ENCODE measurements at regions not wholly inside any gene's neighbourhood (a gene's known extent, or its start where the extent isn't known, plus 50 kb on each side); places are given as distances from the start of the nearest gene placed in this dataset.

- H3K27me3 ChIP-seq (replicated peaks; ENCODE audit: insufficient read depth), result no peaks in the 10 kb centered on the region
- H3K9me3 ChIP-seq, result no peaks in the 10 kb centered on the region
- DNase-seq (ENCODE audit: low spot score) (no peak), ATAC-seq (ENCODE audit: insufficient number of reproducible peaks, low FRiP score, low read depth) (no peak)
- no peaks in the 10 kb centered on the region for H3K4me1 ChIP-seq (ENCODE audit: control insufficient read depth in 1 of 2, low read depth in 2 of 2)
- H3K36me3 ChIP-seq, result no peaks in the 10 kb centered on the region
- no peak overlapping the region for H3K4me3 ChIP-seq
- H3K27ac ChIP-seq, result no peak overlapping the region
- no peak for TF ChIP-seq CTCF (IDR thresholded peaks at IDR 0.05)
These were observed 212.2 kb downstream of the PPP1R2C start for GRCh38 chrX:42565739-42566138.

GRCh38 chrX:42546800-42547199 lies 231.2 kb downstream of the PPP1R2C start:
- Histone ChIP-seq H3K27me3 (replicated peaks; ENCODE audit: insufficient read depth) (no peaks in the 10 kb centered on the region), H3K9me3 (no peaks in the 10 kb centered on the region), H3K27ac (no peak overlapping the region), H3K36me3 (no peaks in the 10 kb centered on the region), H3K4me1 (ENCODE audit: control insufficient read depth in 1 of 2, low read depth in 2 of 2) (no peaks in the 10 kb centered on the region), H3K4me3 (no peak overlapping the region)
- TF ChIP-seq CTCF (IDR thresholded peaks at IDR 0.05), result no peak
- ATAC-seq (ENCODE audit: insufficient number of reproducible peaks, low FRiP score, low read depth) (no peak), DNase-seq (ENCODE audit: low spot score) (no peak)

- H3K9me3 ChIP-seq, result no peaks in the 10 kb centered on the region
- H3K4me3 ChIP-seq, result no peak overlapping the region
- H3K27ac ChIP-seq, result no peak overlapping the region
- no peaks in the 10 kb centered on the region for H3K4me1 ChIP-seq (ENCODE audit: control insufficient read depth in 1 of 2, low read depth in 2 of 2)
- H3K36me3 ChIP-seq, result no peaks in the 10 kb centered on the region
- ATAC-seq (ENCODE audit: insufficient number of reproducible peaks, low FRiP score, low read depth) (no peak), DNase-seq (ENCODE audit: low spot score) (no peak)
- no peaks in the 10 kb centered on the region for H3K27me3 ChIP-seq (replicated peaks; ENCODE audit: insufficient read depth)
- TF ChIP-seq CTCF (IDR thresholded peaks at IDR 0.05), result no peak
These were observed 233.1 kb downstream of the PPP1R2C start for GRCh38 chrX:42544883-42545282.

- Histone ChIP-seq H3K27ac (no peak overlapping the region), H3K4me1 (ENCODE audit: control insufficient read depth in 1 of 2, low read depth in 2 of 2) (peaks cover 0 to 6% of the 10 kb centered on the region in 2 donors), H3K36me3 (no peaks in the 10 kb centered on the region), H3K9me3 (no peaks in the 10 kb centered on the region), H3K4me3 (no peak overlapping the region), H3K27me3 (replicated peaks; ENCODE audit: insufficient read depth) (no peaks in the 10 kb centered on the region)
- no peak for ATAC-seq (ENCODE audit: insufficient number of reproducible peaks, low FRiP score, low read depth)
- no peak for DNase-seq (ENCODE audit: low spot score)
- TF ChIP-seq CTCF (IDR thresholded peaks at IDR 0.05), result no peak
These were observed 236.4 kb downstream of the PPP1R2C start for GRCh38 chrX:42541554-42541953.

- ATAC-seq (ENCODE audit: insufficient number of reproducible peaks, low FRiP score, low read depth) (no peak), DNase-seq (ENCODE audit: low spot score) (no peak)
- Histone ChIP-seq H3K4me1 (ENCODE audit: control insufficient read depth in 1 of 2, low read depth in 2 of 2) (peaks cover 0 to 11% of the 10 kb centered on the region in 2 donors), H3K27ac (no peak overlapping the region), H3K27me3 (replicated peaks; ENCODE audit: insufficient read depth) (no peaks in the 10 kb centered on the region), H3K4me3 (no peak overlapping the region), H3K36me3 (no peaks in the 10 kb centered on the region), H3K9me3 (no peaks in the 10 kb centered on the region)
- no peak for TF ChIP-seq CTCF (IDR thresholded peaks at IDR 0.05)
These were observed 237.8 kb downstream of the PPP1R2C start for GRCh38 chrX:42540146-42540545.
